ENCODE measurements at regions not wholly inside any gene's neighbourhood (a gene's known extent, or its start where the extent isn't known, plus 50 kb on each side); places are given as distances from the start of the nearest gene placed in this dataset.

GRCh38 chr2:15782009-15782751 is 158.2 kb upstream of the MYCN start:
- peak; percentile 31 to 53 for DNase-seq

- DNase-seq, result no peak
Measured at GRCh38 chr2:15782769-15783294, 157.5 kb upstream of the MYCN start.

- no peak for DNase-seq
Measured at GRCh38 chr2:15783489-15783888, 156.9 kb upstream of the MYCN start.

- no peak for DNase-seq
Measured at GRCh38 chr2:15784106-15784885, 156.1 kb upstream of the MYCN start.

- DNase-seq, result no peak
Measured at GRCh38 chr2:15784886-15785801, 155.2 kb upstream of the MYCN start.

- DNase-seq, result no peak
Measured at GRCh38 chr2:15786003-15786654, 154.2 kb upstream of the MYCN start.

- DNase-seq, result no peak
Measured at GRCh38 chr2:15786901-15787300, 153.4 kb upstream of the MYCN start.

DNA sequence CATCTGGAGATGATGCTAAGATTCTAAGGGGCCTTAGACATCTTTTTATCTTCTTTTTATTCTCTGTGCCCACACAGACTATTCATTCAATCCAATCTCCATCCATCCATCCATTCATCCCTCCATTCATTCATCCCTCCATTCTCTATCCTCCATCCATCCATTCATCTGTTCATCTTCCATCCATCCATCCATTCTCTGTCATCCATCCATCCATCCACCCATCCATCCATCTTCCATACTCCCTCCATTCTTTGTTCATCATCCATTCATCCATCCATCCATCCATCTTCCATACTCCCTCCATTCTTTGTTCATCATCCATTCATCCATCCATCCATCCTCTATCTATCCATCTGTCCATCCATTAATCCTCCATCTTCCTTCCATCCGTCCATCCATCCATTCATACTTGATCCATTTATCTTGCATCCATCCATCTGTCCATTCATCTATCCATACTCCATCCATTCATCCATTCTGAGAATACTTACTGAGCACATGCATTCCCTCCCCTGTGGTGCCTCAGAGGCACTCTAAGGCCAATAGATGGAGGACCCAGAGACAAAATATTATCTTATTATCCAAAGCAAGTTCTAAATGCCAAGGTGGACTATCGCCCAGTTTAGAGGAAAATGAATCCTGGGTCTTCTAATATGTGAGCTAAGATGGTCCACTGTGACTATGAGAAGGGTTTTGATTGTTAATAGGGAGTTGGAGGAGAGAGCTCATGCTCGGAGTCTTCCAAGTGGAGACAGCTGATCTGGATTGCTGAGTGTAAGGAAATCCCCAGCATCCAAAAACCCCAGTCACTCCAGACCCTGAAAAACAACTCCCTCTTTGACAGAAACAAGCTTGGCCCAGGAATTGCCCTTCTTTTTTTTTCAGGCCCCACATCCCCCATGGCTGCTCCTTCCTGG is 152.6 kb upstream of the MYCN start:
- DNase-seq, result no peak

- no peak for DNase-seq
Measured at GRCh38 chr2:15788455-15788829, 151.9 kb upstream of the MYCN start.

DNA sequence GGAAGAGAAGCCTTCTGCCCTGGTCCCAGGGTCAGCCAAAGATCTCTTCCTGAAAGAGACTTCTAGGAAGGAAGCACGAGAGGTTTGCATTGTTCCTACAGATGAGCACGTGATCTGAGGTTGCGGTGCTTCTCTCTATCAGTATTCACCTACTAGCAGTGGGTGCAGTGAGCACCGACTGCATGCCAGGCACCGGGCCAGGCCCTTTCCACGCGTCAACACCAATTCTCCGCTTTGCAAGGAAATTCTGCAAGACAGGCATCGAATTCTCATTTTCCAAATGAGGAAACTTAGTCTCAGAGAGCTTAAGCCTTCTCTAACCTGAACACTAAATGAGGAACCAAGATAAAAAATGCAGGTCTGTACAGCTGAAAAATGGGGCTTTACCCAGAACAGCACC is 151.5 kb upstream of the MYCN start:
- DNase-seq, result no peak

- no peak for DNase-seq
Measured at GRCh38 chr2:15789381-15790062, 150.8 kb upstream of the MYCN start.

GRCh38 chr2:15790326-15790725 is 150.0 kb upstream of the MYCN start:
- DNase-seq, result no peak

GRCh38 chr2:15790838-15791237 is 149.5 kb upstream of the MYCN start:
- no peak for DNase-seq

- no peak for DNase-seq
Measured at GRCh38 chr2:15791294-15791693, 149.1 kb upstream of the MYCN start.

- DNase-seq, result no peak
Measured at GRCh38 chr2:15792331-15792730, 148.0 kb upstream of the MYCN start.

- no peak for DNase-seq
Measured at GRCh38 chr2:15793078-15793913, 147.1 kb upstream of the MYCN start.

DNA sequence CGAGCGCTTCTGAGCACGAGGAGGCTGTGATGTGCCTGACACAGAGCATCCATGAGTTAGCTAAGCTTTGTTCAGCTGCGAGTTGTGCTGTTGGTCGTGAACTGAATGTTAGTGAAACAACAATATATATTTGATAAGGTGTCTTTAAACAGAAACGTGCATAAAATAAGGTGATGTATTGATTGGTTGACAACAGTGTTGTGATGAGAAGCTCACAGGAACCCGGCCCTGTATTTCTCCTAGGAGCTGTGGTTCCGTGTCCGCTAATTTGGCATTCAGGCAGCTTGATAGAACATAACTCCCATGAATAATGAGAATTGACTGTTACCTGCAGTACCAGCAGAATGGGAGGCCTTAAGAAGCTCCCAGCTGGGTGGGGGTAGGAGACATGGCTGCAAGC is 146.4 kb upstream of the MYCN start:
- no peak for DNase-seq

DNA sequence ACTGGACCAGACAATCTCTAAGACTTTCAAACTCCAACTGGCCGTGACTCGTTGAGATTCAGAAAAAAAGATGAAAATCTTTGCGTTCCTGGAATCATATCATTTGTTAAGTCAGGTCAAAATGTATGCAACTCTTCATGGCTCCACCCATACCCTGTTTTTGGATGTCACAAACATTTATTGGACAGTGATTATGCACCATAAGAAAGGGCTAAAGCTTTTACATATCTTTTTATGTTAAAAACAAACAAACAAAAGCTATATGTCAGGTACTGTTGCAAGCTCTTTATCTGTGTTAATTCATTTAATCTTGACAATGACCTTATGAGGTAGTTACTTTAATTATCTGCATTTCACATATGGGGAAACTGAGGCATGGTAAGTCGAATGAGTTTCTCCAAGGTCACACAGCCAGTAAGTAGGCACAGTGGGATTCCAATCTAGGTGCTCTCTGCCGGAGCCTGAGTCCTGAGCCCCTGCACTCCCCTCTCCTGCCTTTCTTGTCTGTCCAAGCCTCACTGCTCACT is 145.7 kb upstream of the MYCN start:
- DNase-seq, result no peak

- no peak for DNase-seq
Measured at GRCh38 chr2:15795426-15795825, 144.9 kb upstream of the MYCN start.
